ENCODE measurements at regions not wholly inside any gene's neighbourhood (a gene's known extent, or its start where the extent isn't known, plus 50 kb on each side); places are given as distances from the start of the nearest gene placed in this dataset.

DNA sequence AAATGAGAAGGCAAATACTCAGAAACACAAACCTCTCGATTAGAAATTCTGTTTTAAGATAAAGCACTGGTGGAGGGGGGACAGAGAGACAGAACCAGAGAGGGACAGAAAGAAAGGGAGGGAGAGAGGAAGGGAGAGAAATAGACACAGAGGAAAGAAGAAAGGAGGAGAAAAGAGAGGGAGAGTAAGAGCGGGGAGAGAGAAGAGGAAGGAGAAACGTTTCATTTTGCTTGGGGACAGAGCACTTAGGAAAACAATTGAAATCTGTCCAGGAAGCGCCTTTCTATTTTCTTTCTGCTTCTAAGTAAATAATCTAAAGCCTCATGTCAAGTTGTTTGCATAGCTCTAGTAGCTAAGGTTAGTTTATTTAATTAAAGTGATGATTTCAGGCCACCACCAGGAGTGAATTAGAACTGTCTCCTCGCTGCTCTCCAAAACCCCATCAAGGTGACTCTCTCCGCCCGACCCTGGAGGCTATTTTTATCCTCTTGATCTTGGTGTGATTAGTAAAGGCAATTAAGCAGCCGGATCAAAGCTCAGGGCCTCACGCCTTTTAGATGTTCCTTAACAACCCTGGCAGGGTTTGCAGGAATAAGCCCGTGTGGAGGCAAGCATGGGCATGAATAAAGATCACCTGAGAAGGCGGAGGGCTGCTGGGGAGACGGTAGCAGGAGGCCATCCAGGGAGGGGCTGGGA is 73.4 kb upstream of the INSIG1 start:
- Histone ChIP-seq H3K4me1 (ENCODE audit: control insufficient read depth, insufficient read depth, low read length) (no peaks in the 10 kb centered on the region), H3K36me3 (ENCODE audit: control insufficient read depth, insufficient read depth, low read length) (no peaks in the 10 kb centered on the region), H3K9me3 (ENCODE audit: control insufficient read depth, insufficient read depth, low read length) (no peaks in the 10 kb centered on the region), H3K27ac (ENCODE audit: low read length) (no peak overlapping the region), H3K4me3 (ENCODE audit: low read length) (no peak overlapping the region), H3K27me3 (ENCODE audit: control insufficient read depth, insufficient read depth, low read length) (no peaks in the 10 kb centered on the region)
- Mint-ChIP-seq H3K4me3 (no peak overlapping the region), H3K27me3 (ENCODE audit: low read depth in 2 of 2) (peaks cover 0 to 13% of the 10 kb centered on the region in 2 donors), H3K4me1 (no peaks in the 10 kb centered on the region), H3K9me3 (no peaks in the 10 kb centered on the region), H3K27ac (no peak overlapping the region), H3K36me3 (no peaks in the 10 kb centered on the region)
- 78% methylated on average over 11 of the region's 12 CpGs for WGBS (ENCODE audit: insufficient coverage)
- intact Hi-C loops (cut with micrococcal nuclease): no loop called here
- no peak for DNase-seq
- TF ChIP-seq CTCF (IDR thresholded peaks at IDR 0.05): no peak
- no peak for ATAC-seq

- ATAC-seq (no peak), DNase-seq (no peak)
- Histone ChIP-seq H3K4me3 (ENCODE audit: low read length) (no peak overlapping the region), H3K9me3 (ENCODE audit: control insufficient read depth, insufficient read depth, low read length) (no peaks in the 10 kb centered on the region), H3K36me3 (ENCODE audit: control insufficient read depth, insufficient read depth, low read length) (no peaks in the 10 kb centered on the region), H3K27me3 (ENCODE audit: control insufficient read depth, insufficient read depth, low read length) (no peaks in the 10 kb centered on the region), H3K27ac (ENCODE audit: low read length) (no peak overlapping the region), H3K4me1 (ENCODE audit: control insufficient read depth, insufficient read depth, low read length) (no peaks in the 10 kb centered on the region)
- Mint-ChIP-seq H3K4me3 (no peak overlapping the region), H3K27ac (no peak overlapping the region), H3K27me3 (ENCODE audit: low read depth in 2 of 2) (peaks cover 0 to 13% of the 10 kb centered on the region in 2 donors), H3K9me3 (no peaks in the 10 kb centered on the region), H3K36me3 (no peaks in the 10 kb centered on the region), H3K4me1 (no peaks in the 10 kb centered on the region)
- intact Hi-C loops (cut with micrococcal nuclease): no loop called here
- 87% methylated on average over 11 of the region's 11 CpGs for WGBS (ENCODE audit: insufficient coverage)
- no peak for TF ChIP-seq CTCF (IDR thresholded peaks at IDR 0.05)
These were observed 72.6 kb upstream of the INSIG1 start for GRCh38 chr7:155225095-155225494.

GRCh38 chr7:155225516-155225915 is 72.2 kb upstream of the INSIG1 start:
- WGBS (ENCODE audit: insufficient coverage): 92% methylated on average over 14 of the region's 14 CpGs

More at GRCh38 chr7:155225516-155225915, 72.2 kb upstream of the INSIG1 start:
- H3K4me1 Mint-ChIP-seq: no peaks in the 10 kb centered on the region
- peaks cover 0 to 13% of the 10 kb centered on the region in 2 donors for H3K27me3 Mint-ChIP-seq (ENCODE audit: low read depth in 2 of 2)
- H3K4me1 ChIP-seq (ENCODE audit: control insufficient read depth, insufficient read depth, low read length): no peaks in the 10 kb centered on the region
- TF ChIP-seq CTCF (IDR thresholded peaks at IDR 0.05): no peak
- H3K9me3 Mint-ChIP-seq: no peaks in the 10 kb centered on the region
- no peaks in the 10 kb centered on the region for H3K27me3 ChIP-seq (ENCODE audit: control insufficient read depth, insufficient read depth, low read length)
- intact Hi-C loops (cut with micrococcal nuclease): no loop called here
- ATAC-seq (no peak), DNase-seq (no peak)
- H3K4me3 Mint-ChIP-seq: no peak overlapping the region
- no peak overlapping the region for H3K27ac ChIP-seq (ENCODE audit: low read length)
- H3K36me3 ChIP-seq (ENCODE audit: control insufficient read depth, insufficient read depth, low read length): no peaks in the 10 kb centered on the region
- H3K36me3 Mint-ChIP-seq: no peaks in the 10 kb centered on the region
- no peak overlapping the region for H3K27ac Mint-ChIP-seq
- no peaks in the 10 kb centered on the region for H3K9me3 ChIP-seq (ENCODE audit: control insufficient read depth, insufficient read depth, low read length)
- no peak overlapping the region for H3K4me3 ChIP-seq (ENCODE audit: low read length)

All from natural killer cell (primary cell).